WTC11 (cell line): ENCODE measurements at regions not wholly inside any gene's neighbourhood (a gene's known extent, or its start where the extent isn't known, plus 50 kb on each side); places are given as distances from the start of the nearest gene placed in this dataset.

Source experiments
- ATAC-seq: fragments of 200-7000 bp; cut with Tn5 transposase; 2 replicates; pipeline ENCODE4 v1.10.0; 2021; ENCODE audit warnings: mild to moderate bottlenecking, moderate library complexity
- CTCF ChIA-PET: fragments of 300-600 bp; sonication (Branson Sonifier 250); formaldehyde crosslinking; loops from one replicate; lab custom pipeline; 2021; ENCODE audit warnings: antibody characterized with exemption; lab: Charles Lee
- POLR2A ChIA-PET: fragments of 350-600 bp; sonication (Branson Sonifier 250); formaldehyde crosslinking; loops from one replicate; lab custom pipeline; 2021; ENCODE audit warnings: antibody characterized with exemption; lab: Charles Lee
- DNase-seq: peaks from one replicate; pipeline ENCODE4 v3.0.0; 2021; ENCODE audit warnings: low spot score
- H3K27ac Mint-ChIP-seq: 2 replicates; pipeline ENCODE4 v1.8.0; 2021; ENCODE audit warnings: mixed read lengths
- H3K27me3 Mint-ChIP-seq: 2 replicates; pipeline ENCODE4 v1.8.0; 2021; ENCODE audit warnings: low read depth, mild to moderate bottlenecking, moderate library complexity, mixed read lengths
- H3K36me3 Mint-ChIP-seq: 2 replicates; pipeline ENCODE4 v1.8.0; 2021; ENCODE audit warnings: mixed read lengths
- H3K4me1 Mint-ChIP-seq: 2 replicates; pipeline ENCODE4 v1.8.0; 2022; ENCODE audit warnings: mixed read lengths
- H3K4me3 Mint-ChIP-seq: 2 replicates; pipeline ENCODE4 v1.8.0; 2021; ENCODE audit warnings: mild to moderate bottlenecking, moderate library complexity, mixed read lengths
- H3K9me3 Mint-ChIP-seq: 2 replicates; pipeline ENCODE4 v1.8.0; 2021; ENCODE audit warnings: mixed read lengths
- ATF2 ChIP-seq: sonication (generic); formaldehyde crosslinking; IDR thresholded peaks from 2 replicates; pipeline ENCODE4 v1.8.1; 2022; ENCODE audit warnings: low read depth, missing genetic modification reagents, borderline replicate concordance
- CREB1 ChIP-seq: sonication (generic); formaldehyde crosslinking; IDR thresholded peaks from 2 replicates; pipeline ENCODE4 v1.8.0; 2023; ENCODE audit warnings: mild to moderate bottlenecking, missing genetic modification reagents
- EMX1 ChIP-seq: fragments of 250-450 bp; sonication (Bioruptor Pico); IDR thresholded peaks from 2 replicates; pipeline ENCODE4 v1.8.0; 2021; ENCODE audit warnings: mild to moderate bottlenecking
- FOXK1 ChIP-seq: sonication (generic); formaldehyde crosslinking; IDR thresholded peaks from 2 replicates; pipeline ENCODE4 v1.8.0; 2022; ENCODE audit warnings: mild to moderate bottlenecking, moderate library complexity, missing genetic modification reagents
- IRF2 ChIP-seq: sonication (generic); formaldehyde crosslinking; IDR thresholded peaks from 2 replicates; pipeline ENCODE4 v1.8.0; 2022; ENCODE audit warnings: low read depth, missing genetic modification reagents, borderline replicate concordance
- JUN ChIP-seq: sonication (generic); formaldehyde crosslinking; IDR thresholded peaks from 2 replicates; pipeline ENCODE4 v1.8.0; 2023; ENCODE audit warnings: mild to moderate bottlenecking, missing genetic modification reagents
- MAX ChIP-seq: sonication (generic); formaldehyde crosslinking; IDR thresholded peaks from 2 replicates; pipeline ENCODE4 v1.8.0; 2022; ENCODE audit warnings: mild to moderate bottlenecking, missing genetic modification reagents
- NFE2L1 ChIP-seq: sonication (generic); formaldehyde crosslinking; IDR thresholded peaks from 2 replicates; pipeline ENCODE4 v1.8.1; 2023; ENCODE audit warnings: missing genetic modification reagents
- NFYB ChIP-seq: sonication (generic); formaldehyde crosslinking; conservative IDR thresholded peaks from 2 replicates; pipeline ENCODE4 v1.8.0; 2022; ENCODE audit warnings: low read depth, missing genetic modification reagents
- NR2C2 ChIP-seq: sonication (generic); formaldehyde crosslinking; IDR thresholded peaks from 2 replicates; pipeline ENCODE4 v1.8.0; 2022; ENCODE audit warnings: mild to moderate bottlenecking, missing genetic modification reagents
- PREB ChIP-seq: sonication (generic); formaldehyde crosslinking; IDR thresholded peaks from 2 replicates; pipeline ENCODE4 v1.8.1; 2022; ENCODE audit warnings: mild to moderate bottlenecking, missing genetic modification reagents, moderate library complexity, borderline replicate concordance
- TEAD4 ChIP-seq: sonication (generic); formaldehyde crosslinking; IDR thresholded peaks from 2 replicates; pipeline ENCODE4 v1.8.0; 2022; ENCODE audit warnings: mild to moderate bottlenecking, missing genetic modification reagents
- ZBTB21 ChIP-seq: sonication (generic); formaldehyde crosslinking; IDR thresholded peaks from 2 replicates; pipeline ENCODE4 v1.8.1; 2023; ENCODE audit warnings: mild to moderate bottlenecking, missing genetic modification reagents, borderline replicate concordance
- ZBTB43 ChIP-seq: sonication (generic); formaldehyde crosslinking; IDR thresholded peaks from 2 replicates; pipeline ENCODE4 v1.8.1; 2023; ENCODE audit warnings: mild to moderate bottlenecking, missing genetic modification reagents
- ZNF219 ChIP-seq: sonication (generic); formaldehyde crosslinking; IDR thresholded peaks from 2 replicates; pipeline ENCODE4 v1.8.0; 2023; ENCODE audit warnings: missing genetic modification reagents, mild to moderate bottlenecking, borderline replicate concordance
- ZNF232 ChIP-seq: sonication (generic); formaldehyde crosslinking; IDR thresholded peaks from 2 replicates; pipeline ENCODE4 v1.8.0; 2022; ENCODE audit warnings: mild to moderate bottlenecking, missing genetic modification reagents
- ZNF281 ChIP-seq: sonication (generic); formaldehyde crosslinking; IDR thresholded peaks from 2 replicates; pipeline ENCODE4 v1.8.0; 2023; ENCODE audit warnings: mild to moderate bottlenecking, missing genetic modification reagents
- ZNF396 ChIP-seq: fragments of 250-450 bp; sonication (Bioruptor Pico); IDR thresholded peaks from 2 replicates; pipeline ENCODE4 v1.8.0; 2021; ENCODE audit warnings: mild to moderate bottlenecking, moderate library complexity, borderline replicate concordance
- ZNF416 ChIP-seq: fragments of 250-450 bp; sonication (Bioruptor Pico); IDR thresholded peaks from 2 replicates; pipeline ENCODE4 v1.9.0; 2021; ENCODE audit warnings: mild to moderate bottlenecking, inconsistent platforms
- ZNF671 ChIP-seq: fragments of 250-450 bp; sonication (Bioruptor Pico); IDR thresholded peaks from 2 replicates; pipeline ENCODE4 v1.8.0; 2021; ENCODE audit warnings: mild to moderate bottlenecking

- TF ChIP-seq IRF2 (CRISPR knock-in tag) (no peak), ATF2 (CRISPR knock-in tag) (no peak)
These were observed 550.1 kb upstream of the NRP1 start (continued) for GRCh38 chr10:33884604-33885003.

DNA sequence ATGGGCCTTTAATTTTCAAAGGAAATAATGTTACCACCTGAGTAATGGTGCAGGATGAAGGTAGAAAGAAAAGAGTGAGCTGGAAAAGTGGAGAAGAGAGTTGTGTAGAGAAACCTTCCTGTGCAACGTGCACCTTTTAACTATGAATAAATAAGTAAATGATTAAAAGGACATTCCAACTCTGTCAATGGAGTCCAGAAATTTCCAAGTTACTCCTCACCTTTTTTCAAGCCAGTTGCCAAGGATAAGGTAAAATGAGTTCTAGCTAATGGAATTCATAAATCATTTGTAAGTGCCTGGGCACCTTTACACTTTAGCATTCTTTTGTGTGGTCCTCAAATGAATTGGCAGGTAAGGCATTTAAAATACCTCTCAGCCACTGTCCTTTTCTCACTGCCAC lies 549.4 kb upstream of the NRP1 start:
- Mint-ChIP-seq H3K36me3 (no peaks in the 10 kb centered on the region), H3K9me3 (peaks cover 5% of the 10 kb centered on the region; the same call in 1 of the 2 replicates), H3K27me3 (no peaks in the 10 kb centered on the region), H3K4me3 (no peak overlapping the region), H3K4me1 (peaks cover 8% of the 10 kb centered on the region; the same call in 1 of the 2 replicates), H3K27ac (no peak overlapping the region)
- TF ChIP-seq ZNF396 (CRISPR knock-in tag), result no peak
- no peak for TF ChIP-seq ZBTB21 (CRISPR knock-in tag)
- TF ChIP-seq PREB (CRISPR knock-in tag), result no peak
- no peak for TF ChIP-seq ZBTB43 (CRISPR knock-in tag)
- no peak for TF ChIP-seq EMX1 (CRISPR knock-in tag)
- TF ChIP-seq JUN (CRISPR knock-in tag), result no peak
- TF ChIP-seq FOXK1 (CRISPR knock-in tag), result no peak
- TF ChIP-seq CREB1, result no peak
- no peak for TF ChIP-seq ZNF281 (CRISPR knock-in tag)
- no peak for TF ChIP-seq NFYB (CRISPR knock-in tag)
- no peak for TF ChIP-seq NR2C2 (CRISPR knock-in tag)
- no peak for TF ChIP-seq ZNF671
- no peak for TF ChIP-seq MAX
- TF ChIP-seq ZNF232 (CRISPR knock-in tag), result no peak
- TF ChIP-seq ZNF416, result no peak
- no peak for TF ChIP-seq NFE2L1 (CRISPR knock-in tag)
- ChIA-PET CTCF (interaction anchor here (1.2 kb wide), 1 partner anchor 78 kb away, joined by 3 read pairs; no protein-coding TSS in a partner anchor), POLR2A (no interaction called here)
- ATAC-seq, result no peak
- DNase-seq, result no peak

DNA sequence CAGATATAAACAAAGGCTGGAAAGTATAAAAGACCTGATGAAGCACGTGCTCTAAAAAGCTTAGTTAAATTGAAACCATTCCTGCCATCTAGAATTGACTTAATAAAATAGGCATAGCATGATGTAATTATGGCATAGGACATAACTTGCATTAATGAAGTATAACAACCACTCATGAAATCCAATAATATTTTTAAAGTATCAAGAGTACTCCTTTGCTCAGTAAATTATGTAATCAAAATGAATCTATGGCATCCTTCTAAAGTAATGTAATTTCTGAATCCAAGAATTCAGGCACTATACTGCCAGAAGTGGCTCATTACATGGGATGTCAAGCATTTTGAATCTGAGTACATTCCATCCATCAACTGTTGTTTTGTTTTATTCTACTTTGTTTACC lies 548.5 kb upstream of the NRP1 start:
- no peaks in the 10 kb centered on the region for H3K27me3 Mint-ChIP-seq
- DNase-seq, result no peak
- TF ChIP-seq ZNF219 (no peak), TEAD4 (CRISPR knock-in tag) (no peak)
- TF ChIP-seq, all 79 proteins: peak for 0
- POLR2A ChIA-PET, result no interaction called here
- H3K9me3 Mint-ChIP-seq, result peaks cover 5% of the 10 kb centered on the region; the same call in 1 of the 2 replicates
- CTCF ChIA-PET, result interaction anchor here (1.2 kb wide), 1 partner anchor 79 kb away, joined by 3 read pairs; no protein-coding TSS in a partner anchor
- H3K36me3 Mint-ChIP-seq, result no peaks in the 10 kb centered on the region
- no peak for ATAC-seq
- H3K4me3 Mint-ChIP-seq, result no peak overlapping the region
- H3K27ac Mint-ChIP-seq, result no peak overlapping the region
- peaks cover 8% of the 10 kb centered on the region; the same call in 1 of the 2 replicates for H3K4me1 Mint-ChIP-seq
